ENCODE measurements at regions not wholly inside any gene's neighbourhood (a gene's known extent, or its start where the extent isn't known, plus 50 kb on each side); places are given as distances from the start of the nearest gene placed in this dataset.

DNA sequence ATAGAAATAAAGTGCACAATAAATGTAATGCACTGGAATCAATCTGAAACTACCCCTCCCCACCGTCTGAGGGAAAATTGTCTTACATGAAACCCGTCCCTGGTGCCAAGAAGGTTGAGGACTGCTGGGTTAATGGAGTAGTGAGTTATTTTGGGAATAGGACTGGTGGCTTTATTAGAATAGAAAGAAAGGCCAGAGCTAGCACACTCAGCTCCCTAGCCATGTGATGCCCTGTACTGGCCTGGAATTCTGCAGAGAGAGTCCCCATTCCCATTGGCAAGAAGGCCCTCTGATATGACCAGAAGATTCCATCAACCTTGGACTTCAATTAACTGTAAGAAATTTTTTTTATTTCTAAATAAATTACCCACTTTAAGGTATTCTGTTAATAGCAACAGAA lies 393.5 kb upstream of the PCDH9 start:
- Histone ChIP-seq H3K36me3 (no peaks in the 10 kb centered on the region), H3K9me3 (peaks cover 0 to 4% (median 0%) of the 10 kb centered on the region in 8 donors), H3K27ac (no peak overlapping the region), H3K4me3 (no peak overlapping the region), H3K4me1 (no peaks in the 10 kb centered on the region), H3K27me3 (replicated peaks in 1 of 7) (no peaks in the 10 kb centered on the region)
- no peak for DNase-seq
- intact Hi-C loops (cut with DNase I; ENCODE audit: low total_unique reads), result no loop called here
- WGBS, 5 donors, result 87 to 97% (median 90%) methylated on average over 2 of the region's 2 CpGs
- TF ChIP-seq POLR2A (IDR thresholded peaks at IDR 0.05) (no peak), CTCF (IDR thresholded peaks at IDR 0.05 in 8 of 11, conservative IDR thresholded peaks at IDR 0.05 in 3 of 11) (no peak), POLR2AphosphoS5 (IDR thresholded peaks at IDR 0.05) (no peak)

DNA sequence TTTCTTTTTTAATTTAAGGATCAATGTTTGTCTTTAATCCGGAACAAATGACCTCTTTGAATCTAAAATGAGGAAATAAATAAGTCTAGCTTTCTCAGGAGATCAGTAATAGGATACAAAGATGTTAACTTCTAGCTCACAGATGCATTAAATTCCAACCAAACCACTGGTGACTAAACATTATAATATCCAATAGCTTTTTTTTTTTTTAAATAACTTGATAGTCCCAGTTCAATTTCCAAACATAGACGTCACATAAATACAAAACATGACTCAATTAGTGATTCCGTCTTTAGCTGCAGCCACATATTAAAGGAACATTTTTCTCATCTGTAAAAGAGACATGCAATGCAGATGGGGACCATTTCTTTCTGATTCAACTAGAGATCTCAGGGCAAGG lies 390.5 kb upstream of the PCDH9 start:
- DNase-seq, result no peak
- Histone ChIP-seq H3K9me3 (peaks cover 0 to 4% (median 0%) of the 10 kb centered on the region in 8 donors), H3K4me3 (no peak overlapping the region), H3K36me3 (no peaks in the 10 kb centered on the region), H3K4me1 (no peaks in the 10 kb centered on the region), H3K27me3 (replicated peaks in 1 of 7) (no peaks in the 10 kb centered on the region), H3K27ac (no peak overlapping the region)
- WGBS, 5 donors, result 81 to 91% (median 84%) methylated on average over 3 of the region's 3 CpGs
- TF ChIP-seq POLR2AphosphoS5 (IDR thresholded peaks at IDR 0.05) (no peak), CTCF (IDR thresholded peaks at IDR 0.05 in 8 of 11, conservative IDR thresholded peaks at IDR 0.05 in 3 of 11) (no peak), POLR2A (IDR thresholded peaks at IDR 0.05) (no peak)
- intact Hi-C loops (cut with DNase I; ENCODE audit: low total_unique reads), result no loop called here

DNA sequence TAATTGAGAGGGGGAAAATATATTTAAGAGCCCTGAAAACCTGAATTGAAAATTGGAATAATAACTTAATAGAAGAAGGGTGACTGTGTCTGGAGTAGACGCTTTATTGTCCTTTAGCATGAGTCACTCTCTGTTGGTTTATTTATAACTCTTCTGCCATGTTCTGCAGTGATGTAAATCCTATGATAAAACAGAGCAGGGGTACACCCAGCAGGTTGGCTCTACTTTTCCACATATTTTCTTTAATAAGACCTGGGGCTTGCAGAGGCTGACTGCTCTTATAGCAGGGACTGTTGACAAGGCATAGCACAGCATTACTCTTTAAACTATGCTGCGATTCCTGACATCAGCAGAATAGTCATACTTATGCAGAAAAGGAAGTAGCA lies 389.9 kb upstream of the PCDH9 start:
- Histone ChIP-seq H3K36me3 (no peaks in the 10 kb centered on the region), H3K27ac (no peak overlapping the region), H3K4me3 (no peak overlapping the region), H3K4me1 (no peaks in the 10 kb centered on the region), H3K9me3 (peaks cover 0 to 4% (median 0%) of the 10 kb centered on the region in 8 donors), H3K27me3 (replicated peaks in 1 of 7) (no peaks in the 10 kb centered on the region)
- no peak for TF ChIP-seq POLR2A (IDR thresholded peaks at IDR 0.05)
- TF ChIP-seq POLR2AphosphoS5 (IDR thresholded peaks at IDR 0.05), result no peak
- TF ChIP-seq CTCF (IDR thresholded peaks at IDR 0.05 in 8 of 11, conservative IDR thresholded peaks at IDR 0.05 in 3 of 11), result no peak
- DNase-seq, result no peak
- intact Hi-C loops (cut with DNase I; ENCODE audit: low total_unique reads), result no loop called here
- WGBS, 5 donors, result 48 to 64% (median 59%) methylated on average over 2 of the region's 2 CpGs

GRCh38 chr13:67619351-67619994 lies 389.3 kb upstream of the PCDH9 start:
- intact Hi-C loops (cut with DNase I; ENCODE audit: low total_unique reads), result no loop called here
- H3K4me3 ChIP-seq, result no peak overlapping the region
- no peak for DNase-seq
- no peak overlapping the region for H3K27ac ChIP-seq
- H3K27me3 ChIP-seq (replicated peaks in 1 of 7), result no peaks in the 10 kb centered on the region
- peaks cover 0 to 4% (median 0%) of the 10 kb centered on the region in 8 donors for H3K9me3 ChIP-seq
- no peaks in the 10 kb centered on the region for H3K4me1 ChIP-seq
- TF ChIP-seq CTCF (IDR thresholded peaks at IDR 0.05 in 8 of 11, conservative IDR thresholded peaks at IDR 0.05 in 3 of 11) (no peak), POLR2A (IDR thresholded peaks at IDR 0.05) (no peak), POLR2AphosphoS5 (IDR thresholded peaks at IDR 0.05) (no peak)
- no peaks in the 10 kb centered on the region for H3K36me3 ChIP-seq

Data from spleen (tissue), 11 donors.